Stimulated activated CD8-positive, alpha-beta memory T cell treated with anti-CD3 and anti-CD28 coated beads, Interleukin-4, amount 100 ng/mL, for 1 hour (primary cell): ENCODE measurements at regions not wholly inside any gene's neighbourhood (a gene's known extent, or its start where the extent isn't known, plus 50 kb on each side); places are given as distances from the start of the nearest gene placed in this dataset.

Source experiments
- DNase-seq, 2 donors: peaks; one replicate each; pipeline ENCODE4 v3.0.0-alpha.2; 2020; ENCODE audit warnings: low read depth in 2 of 2, low spot score in 1 of 2

GRCh38 chr10:62453274-62453673 lies 79.1 kb downstream of the ZNF365 start:
- DNase-seq = no peak

- no peak for DNase-seq
Observed at GRCh38 chr10:62454687-62455397, 80.7 kb downstream of the ZNF365 start.

GRCh38 chr10:62456611-62457101 lies 82.5 kb downstream of the ZNF365 start:
- no peak for DNase-seq

GRCh38 chr10:62457196-62457595 lies 83.0 kb downstream of the ZNF365 start:
- no peak for DNase-seq

GRCh38 chr10:62457598-62457997 lies 83.4 kb downstream of the ZNF365 start:
- DNase-seq = no peak

- no peak for DNase-seq
Observed at GRCh38 chr10:62459072-62459471, 84.9 kb downstream of the ZNF365 start.

GRCh38 chr10:62459500-62459899 lies 85.3 kb downstream of the ZNF365 start:
- no peak for DNase-seq

- DNase-seq = no peak
Observed at GRCh38 chr10:62460393-62460792, 86.2 kb downstream of the ZNF365 start.

GRCh38 chr10:62461120-62461519 lies 87.0 kb downstream of the ZNF365 start:
- DNase-seq = no peak

- no peak for DNase-seq
Observed at GRCh38 chr10:62462461-62462860, 88.3 kb downstream of the ZNF365 start.

GRCh38 chr10:62463364-62463763 lies 89.2 kb downstream of the ZNF365 start:
- no peak for DNase-seq

GRCh38 chr10:62464308-62464707 lies 90.1 kb downstream of the ZNF365 start:
- no peak for DNase-seq

GRCh38 chr10:62466590-62466989 lies 92.4 kb downstream of the ZNF365 start:
- DNase-seq = no peak

- no peak for DNase-seq
Observed at GRCh38 chr10:62467527-62467926, 93.4 kb downstream of the ZNF365 start.

GRCh38 chr10:62471711-62472110 lies 97.5 kb downstream of the ZNF365 start:
- no peak for DNase-seq

- DNase-seq = no peak
Observed at GRCh38 chr10:62473241-62473640, 99.1 kb downstream of the ZNF365 start.

GRCh38 chr10:62475551-62475950 lies 101.4 kb downstream of the ZNF365 start:
- DNase-seq = no peak

GRCh38 chr10:62479523-62479922 lies 105.4 kb downstream of the ZNF365 start:
- no peak for DNase-seq

- no peak for DNase-seq
Observed at GRCh38 chr10:62480196-62480595, 106.0 kb downstream of the ZNF365 start.

GRCh38 chr10:62482581-62482980 lies 108.4 kb downstream of the ZNF365 start:
- no peak for DNase-seq

GRCh38 chr10:62491597-62491996 lies 117.4 kb downstream of the ZNF365 start:
- no peak for DNase-seq

GRCh38 chr10:62492012-62492869 lies 118.1 kb downstream of the ZNF365 start:
- no peak for DNase-seq
